GM13976 (cell line): ENCODE measurements at regions not wholly inside any gene's neighbourhood (a gene's known extent, or its start where the extent isn't known, plus 50 kb on each side); places are given as distances from the start of the nearest gene placed in this dataset.

ENCODE experiments used
- DNase-seq: peaks from one replicate; pipeline ENCODE4 v3.0.0; 2012; ENCODE audit warnings: low spot score
- CTCF ChIP-seq: IDR thresholded peaks from 2 replicates; pipeline ENCODE4 v1.5.1; 2012; ENCODE audit warnings: borderline replicate concordance, mild to moderate bottlenecking; ENCODE audit not compliant: insufficient read depth; ENCODE audit errors: extremely low read depth, missing control alignments, control extremely low read depth
- in situ Hi-C: fragments of 300-500 bp; cut with MboI; formaldehyde crosslinking; loops from one replicate; pipeline ENCODE4 v1.12.0; 2022; ENCODE audit warnings: low sequenced_read_pairs, mixed read lengths, inconsistent platforms; ENCODE audit not compliant: unreplicated experiment

DNA sequence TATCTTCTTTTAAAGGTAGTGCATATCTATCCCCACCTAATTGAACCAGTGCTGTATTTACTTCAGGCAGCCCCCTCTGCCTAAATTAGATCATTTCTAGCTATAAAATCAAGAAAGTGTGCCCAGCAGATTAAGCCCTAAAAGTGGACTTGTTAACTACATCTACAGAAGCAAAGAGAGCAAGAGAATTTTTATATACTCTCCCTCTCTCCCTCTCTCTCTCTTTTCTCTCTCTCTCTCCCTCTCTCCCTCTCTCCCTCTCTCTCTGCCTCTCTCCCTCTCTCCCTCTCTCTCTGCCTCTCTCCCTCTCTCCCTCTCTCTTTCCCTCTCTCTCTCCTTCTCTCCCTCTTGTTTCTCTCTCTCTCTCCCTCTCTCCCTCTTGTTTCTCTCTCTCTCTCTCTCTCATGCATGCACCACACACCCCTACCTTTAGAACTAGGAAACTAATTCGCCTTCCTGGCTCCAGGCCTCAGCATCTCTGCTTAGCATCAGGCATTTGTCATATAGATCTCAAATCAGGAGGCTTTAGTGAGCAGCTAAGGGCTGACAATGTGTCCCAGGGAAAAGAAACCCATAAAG, 71.4 kb downstream of the FOXA2 start:
- DNase-seq: no peak
- TF ChIP-seq CTCF: no peak
- in situ Hi-C loops: no loop called here

- in situ Hi-C loops: no loop called here
- no peak for DNase-seq
- no peak for TF ChIP-seq CTCF
Measured at GRCh38 chr20:22511943-22512910, 72.1 kb downstream of the FOXA2 start.

GRCh38 chr20:22509843-22510147, 74.6 kb downstream of the FOXA2 start:
- in situ Hi-C loops: no loop called here
- no peak for DNase-seq
- TF ChIP-seq CTCF: no peak

DNA sequence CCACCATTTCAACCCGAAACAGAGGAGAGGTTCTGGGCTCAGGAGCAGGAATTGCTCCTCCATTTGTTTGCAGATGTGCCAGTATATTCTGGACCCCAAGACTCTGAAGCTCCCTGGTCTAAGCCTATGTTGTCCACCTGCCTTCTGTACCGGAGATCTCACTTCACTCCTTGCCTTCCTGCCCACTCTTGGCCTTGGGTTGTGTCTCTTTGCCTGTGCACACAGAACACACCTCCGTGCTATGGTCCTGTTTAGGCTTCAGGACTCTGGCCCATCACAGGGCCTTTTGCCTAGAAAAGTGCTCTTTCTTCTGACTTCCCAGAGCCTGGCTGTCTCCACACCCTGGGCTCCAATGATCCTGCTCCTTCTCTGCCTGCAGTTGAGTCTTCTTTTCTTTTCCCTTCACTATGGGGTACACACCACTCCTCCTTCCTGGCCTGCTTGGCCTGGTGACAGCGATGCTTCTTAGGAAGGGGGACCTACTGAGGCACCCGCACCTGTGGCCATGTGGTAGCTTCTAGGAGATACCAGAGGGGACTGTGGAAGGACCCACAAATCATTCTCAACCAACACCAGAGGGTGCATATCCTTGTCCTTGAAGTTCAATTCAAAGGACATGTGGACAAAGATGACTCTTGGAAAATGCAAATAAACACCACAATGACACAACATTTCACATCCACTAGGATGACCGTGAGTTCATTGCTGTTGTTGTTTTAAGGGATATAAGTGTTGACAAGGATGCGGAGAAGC, 75.1 kb downstream of the FOXA2 start:
- in situ Hi-C loops: no loop called here
- no peak for TF ChIP-seq CTCF
- no peak for DNase-seq

GRCh38 chr20:22508426-22508825, 75.9 kb downstream of the FOXA2 start:
- no peak for TF ChIP-seq CTCF
- in situ Hi-C loops: no loop called here
- DNase-seq: no peak

DNA sequence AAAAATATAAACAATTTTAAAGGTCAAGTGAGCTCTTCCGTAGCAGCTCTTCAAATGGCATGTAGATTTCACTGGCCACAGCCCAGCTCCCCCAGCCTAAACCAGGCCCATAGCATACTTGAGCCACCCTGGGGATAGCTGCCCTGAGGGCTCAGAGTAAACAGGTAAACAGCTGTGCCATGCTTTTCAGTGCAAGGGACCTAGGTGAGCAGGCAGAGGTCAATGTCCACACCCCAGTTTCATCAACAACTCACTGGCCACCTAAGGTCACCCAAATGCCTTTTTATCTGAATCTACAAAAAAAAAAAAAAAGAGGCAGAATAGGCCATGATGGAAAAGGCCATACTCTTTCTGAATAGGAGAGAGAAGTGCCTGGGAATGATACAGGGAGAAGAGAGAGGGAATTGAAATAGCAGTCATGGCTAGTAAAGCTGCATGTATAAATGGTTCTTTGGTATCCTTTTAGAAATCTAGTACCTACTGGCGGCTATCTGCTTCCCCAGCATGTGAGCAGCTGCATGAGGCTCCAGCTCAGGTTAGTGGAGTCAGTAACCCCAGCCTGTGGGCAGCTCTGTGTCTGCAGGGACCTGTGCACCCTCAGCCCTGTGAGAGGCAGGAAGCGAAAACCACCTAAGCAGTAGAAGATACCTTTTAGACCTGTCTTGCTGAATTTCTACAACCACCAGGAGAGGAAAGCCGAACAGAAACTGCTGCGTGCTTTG, 77.0 kb downstream of the FOXA2 start:
- DNase-seq: no peak
- in situ Hi-C loops: no loop called here
- no peak for TF ChIP-seq CTCF
